Fibroblast of skin of right biceps (primary cell): ENCODE measurements at regions not wholly inside any gene's neighbourhood (a gene's known extent, or its start where the extent isn't known, plus 50 kb on each side); places are given as distances from the start of the nearest gene placed in this dataset.

Experiments used
- DNase-seq: peaks from one replicate; pipeline ENCODE4 v3.0.0-alpha.2; 2013

- DNase-seq, result no peak
Observed at GRCh38 chr5:176711883-176712282, 64.6 kb downstream of the TSPAN17 start.

GRCh38 chr5:176712546-176713304, 65.4 kb downstream of the TSPAN17 start:
- DNase-seq, result no peak

- DNase-seq, result no peak
Observed at GRCh38 chr5:176713409-176713808, 66.1 kb downstream of the TSPAN17 start.

GRCh38 chr5:176714067-176714466, 66.8 kb downstream of the TSPAN17 start:
- DNase-seq, result peak; percentile 16

- peak; percentile 85 for DNase-seq
Observed at GRCh38 chr5:176716320-176716719, 69.0 kb downstream of the TSPAN17 start.

- DNase-seq, result no peak
Observed at GRCh38 chr5:176719113-176719739, 71.9 kb downstream of the TSPAN17 start.

GRCh38 chr5:176721509-176721908, 74.2 kb downstream of the TSPAN17 start:
- DNase-seq, result no peak

GRCh38 chr5:176722757-176723156, 75.5 kb downstream of the TSPAN17 start:
- DNase-seq, result no peak

GRCh38 chr5:176723440-176723839, 76.2 kb downstream of the TSPAN17 start:
- no peak for DNase-seq

- no peak for DNase-seq
Observed at GRCh38 chr5:176724472-176724871, 77.2 kb downstream of the TSPAN17 start.

GRCh38 chr5:176725521-176726280, 78.4 kb downstream of the TSPAN17 start:
- DNase-seq, result no peak

- DNase-seq, result no peak
Observed at GRCh38 chr5:176726746-176727527, 79.7 kb downstream of the TSPAN17 start.

- DNase-seq, result no peak
Observed at GRCh38 chr5:176727528-176727900, 80.2 kb downstream of the TSPAN17 start.

GRCh38 chr5:176727983-176728675, 80.8 kb downstream of the TSPAN17 start:
- no peak for DNase-seq

GRCh38 chr5:176728831-176729251, 81.5 kb upstream of the UNC5A start:
- no peak for DNase-seq

- DNase-seq, result no peak
Observed at GRCh38 chr5:176730815-176731475, 79.4 kb upstream of the UNC5A start.

GRCh38 chr5:176731506-176732160, 78.7 kb upstream of the UNC5A start:
- DNase-seq, result no peak

GRCh38 chr5:176732306-176732705, 78.1 kb upstream of the UNC5A start:
- no peak for DNase-seq

- DNase-seq, result no peak
Observed at GRCh38 chr5:176732736-176733405, 77.5 kb upstream of the UNC5A start.

- no peak for DNase-seq
Observed at GRCh38 chr5:176733406-176734262, 76.7 kb upstream of the UNC5A start.
